LNCaP clone FGC (cell line): ENCODE measurements at regions not wholly inside any gene's neighbourhood (a gene's known extent, or its start where the extent isn't known, plus 50 kb on each side); places are given as distances from the start of the nearest gene placed in this dataset.

Source experiments
- DNase-seq: peaks from one replicate; pipeline ENCODE4 v3.0.0-alpha.2; 2011; ENCODE audit warnings: low read depth
- H3K4me3 ChIP-seq: 2 replicates; pipeline ENCODE4 v1.5.1; 2011; ENCODE audit warnings: mild to moderate bottlenecking, low read depth, low read length, control low read depth
- TF ChIP-seq, protein P1 (sequence below): IDR thresholded peaks from 2 replicates; pipeline ENCODE4 v1.5.1; 2012; ENCODE audit warnings: mild to moderate bottlenecking; ENCODE audit not compliant: control insufficient read depth, insufficient read depth; ENCODE audit errors: extremely low read depth

DNA sequence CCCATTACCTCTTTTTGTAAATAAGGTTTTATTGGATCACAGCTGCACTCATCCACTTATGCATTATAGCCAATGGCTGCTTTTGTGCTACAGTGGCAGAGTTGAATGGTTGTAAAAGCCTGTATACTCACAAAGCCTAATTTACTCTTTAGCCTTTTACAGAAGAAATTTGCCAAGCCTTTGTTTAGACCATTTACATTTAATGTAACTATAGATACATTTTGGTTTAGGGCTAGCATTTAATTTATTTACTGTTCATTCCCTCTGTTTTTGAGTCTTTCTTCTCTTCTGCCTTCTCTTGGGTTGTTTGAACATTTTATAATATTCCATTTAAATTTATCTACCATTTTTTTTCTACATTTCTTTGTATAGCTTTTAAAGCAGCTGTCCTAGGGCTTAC, 217.1 kb upstream of the AMIGO2 start:
- no peak overlapping the region for H3K4me3 ChIP-seq
- TF ChIP-seq, protein P1, sequence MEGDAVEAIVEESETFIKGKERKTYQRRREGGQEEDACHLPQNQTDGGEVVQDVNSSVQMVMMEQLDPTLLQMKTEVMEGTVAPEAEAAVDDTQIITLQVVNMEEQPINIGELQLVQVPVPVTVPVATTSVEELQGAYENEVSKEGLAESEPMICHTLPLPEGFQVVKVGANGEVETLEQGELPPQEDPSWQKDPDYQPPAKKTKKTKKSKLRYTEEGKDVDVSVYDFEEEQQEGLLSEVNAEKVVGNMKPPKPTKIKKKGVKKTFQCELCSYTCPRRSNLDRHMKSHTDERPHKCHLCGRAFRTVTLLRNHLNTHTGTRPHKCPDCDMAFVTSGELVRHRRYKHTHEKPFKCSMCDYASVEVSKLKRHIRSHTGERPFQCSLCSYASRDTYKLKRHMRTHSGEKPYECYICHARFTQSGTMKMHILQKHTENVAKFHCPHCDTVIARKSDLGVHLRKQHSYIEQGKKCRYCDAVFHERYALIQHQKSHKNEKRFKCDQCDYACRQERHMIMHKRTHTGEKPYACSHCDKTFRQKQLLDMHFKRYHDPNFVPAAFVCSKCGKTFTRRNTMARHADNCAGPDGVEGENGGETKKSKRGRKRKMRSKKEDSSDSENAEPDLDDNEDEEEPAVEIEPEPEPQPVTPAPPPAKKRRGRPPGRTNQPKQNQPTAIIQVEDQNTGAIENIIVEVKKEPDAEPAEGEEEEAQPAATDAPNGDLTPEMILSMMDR: no peak
- DNase-seq: no peak

DNA sequence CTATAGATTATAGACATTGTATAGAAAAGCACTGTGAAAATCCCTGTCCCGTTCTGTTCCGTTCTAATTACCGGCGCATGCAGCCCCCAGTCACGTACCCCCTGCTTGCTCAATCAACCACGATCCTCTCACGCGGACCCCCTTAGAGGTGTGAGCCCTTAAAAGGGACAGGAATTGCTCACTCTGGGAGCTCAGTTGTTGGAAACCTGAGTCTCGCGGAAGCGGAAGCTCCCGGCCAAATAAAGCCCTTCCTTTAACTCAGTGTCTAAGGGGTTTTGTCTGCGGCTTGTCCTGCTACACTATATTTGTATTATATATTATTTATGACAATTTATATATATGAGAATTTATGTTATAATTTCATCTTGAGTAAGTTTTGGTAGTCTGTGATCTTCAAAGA, 213.6 kb upstream of the AMIGO2 start:
- no peak overlapping the region for H3K4me3 ChIP-seq
- TF ChIP-seq, protein P1: no peak
- no peak for DNase-seq

DNA sequence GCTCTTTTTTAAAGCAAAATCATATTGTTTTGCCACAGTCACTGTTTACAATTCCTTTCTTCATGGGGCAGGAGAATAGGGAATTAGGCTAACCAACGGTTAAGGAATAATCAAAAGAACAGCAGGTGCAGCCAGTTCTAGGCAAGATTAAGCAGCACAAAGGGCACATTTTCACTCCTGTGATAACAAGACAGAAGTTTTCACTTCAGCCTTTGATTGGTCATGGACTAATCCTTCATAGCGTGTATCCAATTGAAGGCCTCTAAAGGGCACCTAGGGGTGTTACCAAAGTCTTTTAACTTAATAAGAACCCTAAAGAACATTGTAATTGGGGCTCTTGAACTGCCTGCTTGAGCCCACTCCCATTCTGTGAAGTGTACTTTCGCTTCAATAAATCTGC, 206.9 kb upstream of the AMIGO2 start:
- no peak for DNase-seq
- TF ChIP-seq, protein P1: no peak
- no peak overlapping the region for H3K4me3 ChIP-seq
